Stimulated activated naive CD8-positive, alpha-beta T cell treated with anti-CD3 and anti-CD28 coated beads, Interleukin-15, Interleukin-2, amounts not matched to agents 100 U/mL and 50 U/mL, for 24 hours (primary cell): ENCODE measurements at regions not wholly inside any gene's neighbourhood (a gene's known extent, or its start where the extent isn't known, plus 50 kb on each side); places are given as distances from the start of the nearest gene placed in this dataset.
A peak's percentile ranks its signal among the peaks of the same experiment; 100 is the strongest.

Experiments
- ATAC-seq: fragments of 150-1000 bp; cut with Tn5 transposase; one replicate; pipeline ENCODE4 v1.10.0; 2021
- DNase-seq: peaks from one replicate; pipeline ENCODE4 v3.0.0; 2021

GRCh38 chr2:41695198-41696113 lies 352.4 kb upstream of the PKDCC start:
- no peak for ATAC-seq

GRCh38 chr2:41697389-41697788 lies 350.4 kb upstream of the PKDCC start:
- DNase-seq (no peak), ATAC-seq (no peak)

More at GRCh38 chr2:41695198-41696113, 352.4 kb upstream of the PKDCC start:
- no peak for DNase-seq

GRCh38 chr2:41698678-41699422 lies 349.0 kb upstream of the PKDCC start:
- ATAC-seq, result no peak
- peak; percentile 37 for DNase-seq

- DNase-seq, result no peak
- ATAC-seq, result no peak
These were observed 346.6 kb upstream of the PKDCC start for GRCh38 chr2:41701231-41701630.

GRCh38 chr2:41703123-41703522 lies 344.7 kb upstream of the PKDCC start:
- ATAC-seq (no peak), DNase-seq (no peak)

GRCh38 chr2:41705634-41706033 lies 342.2 kb upstream of the PKDCC start:
- DNase-seq (no peak), ATAC-seq (no peak)

GRCh38 chr2:41706286-41706685 lies 341.5 kb upstream of the PKDCC start:
- DNase-seq, result no peak
- ATAC-seq, result no peak

- DNase-seq (no peak), ATAC-seq (no peak)
These were observed 339.9 kb upstream of the PKDCC start for GRCh38 chr2:41707790-41708451.

- DNase-seq (no peak), ATAC-seq (peak; percentile 75)
These were observed 337.9 kb upstream of the PKDCC start for GRCh38 chr2:41709702-41710599.

- DNase-seq (no peak), ATAC-seq (no peak)
These were observed 336.9 kb upstream of the PKDCC start for GRCh38 chr2:41710944-41711343.

- ATAC-seq (no peak), DNase-seq (no peak)
These were observed 336.1 kb upstream of the PKDCC start for GRCh38 chr2:41711736-41712135.

GRCh38 chr2:41716497-41716896 lies 331.3 kb upstream of the PKDCC start:
- no peak for DNase-seq
- ATAC-seq, result no peak

GRCh38 chr2:41717839-41718238 lies 330.0 kb upstream of the PKDCC start:
- no peak for DNase-seq
- no peak for ATAC-seq

GRCh38 chr2:41718705-41719104 lies 329.1 kb upstream of the PKDCC start:
- ATAC-seq (no peak), DNase-seq (no peak)

- DNase-seq (no peak), ATAC-seq (no peak)
These were observed 328.1 kb upstream of the PKDCC start for GRCh38 chr2:41719756-41720155.

GRCh38 chr2:41720331-41721251 lies 327.2 kb upstream of the PKDCC start:
- no peak for ATAC-seq
- DNase-seq, result no peak

- DNase-seq (no peak), ATAC-seq (no peak)
These were observed 325.0 kb upstream of the PKDCC start for GRCh38 chr2:41722668-41723369.

GRCh38 chr2:41723526-41723925 lies 324.3 kb upstream of the PKDCC start:
- ATAC-seq (no peak), DNase-seq (no peak)

- DNase-seq, result no peak
- no peak for ATAC-seq
These were observed 323.4 kb upstream of the PKDCC start for GRCh38 chr2:41724465-41724864.

GRCh38 chr2:41725901-41726300 lies 321.9 kb upstream of the PKDCC start:
- no peak for DNase-seq

More at GRCh38 chr2:41725901-41726300, 321.9 kb upstream of the PKDCC start:
- ATAC-seq, result no peak
